GM18505 (cell line): ENCODE measurements at regions not wholly inside any gene's neighbourhood (a gene's known extent, or its start where the extent isn't known, plus 50 kb on each side); places are given as distances from the start of the nearest gene placed in this dataset.

Experiments
- ATAC-seq: cut with Tn5 transposase; IDR thresholded peaks from one replicate; pipeline ENCODE4 v1.9.1; 2021; ENCODE audit not compliant: unreplicated experiment
- POLR2A ChIP-seq: IDR thresholded peaks from 4 replicates; pipeline ENCODE4 v1.6.1; 2011; ENCODE audit warnings: borderline replicate concordance; ENCODE audit not compliant: insufficient read depth, insufficient read length; ENCODE audit errors: extremely low read depth

- no peak for ATAC-seq
Observed at GRCh38 chr12:90075685-90076084, 367.0 kb upstream of the ATP2B1 start.

GRCh38 chr12:90074086-90074485 lies 365.4 kb upstream of the ATP2B1 start:
- ATAC-seq, result no peak
- TF ChIP-seq POLR2A, result no peak

More at GRCh38 chr12:90075685-90076084, 367.0 kb upstream of the ATP2B1 start:
- TF ChIP-seq POLR2A, result no peak

GRCh38 chr12:90071996-90072395 lies 363.4 kb upstream of the ATP2B1 start:
- no peak for TF ChIP-seq POLR2A
- ATAC-seq, result no peak

- ATAC-seq, result no peak
- no peak for TF ChIP-seq POLR2A
Observed at GRCh38 chr12:90069711-90070110, 361.1 kb upstream of the ATP2B1 start.

- ATAC-seq, result no peak
- no peak for TF ChIP-seq POLR2A
Observed at GRCh38 chr12:90067791-90068190, 359.2 kb upstream of the ATP2B1 start.

- ATAC-seq, result no peak
- TF ChIP-seq POLR2A, result no peak
Observed at GRCh38 chr12:90064852-90065801, 356.5 kb upstream of the ATP2B1 start.

GRCh38 chr12:90062799-90063198 lies 354.2 kb upstream of the ATP2B1 start:
- no peak for ATAC-seq
- TF ChIP-seq POLR2A, result no peak

GRCh38 chr12:90061809-90062208 lies 353.2 kb upstream of the ATP2B1 start:
- TF ChIP-seq POLR2A, result no peak
- ATAC-seq, result no peak

- no peak for TF ChIP-seq POLR2A
- ATAC-seq, result no peak
Observed at GRCh38 chr12:90060031-90060430, 351.4 kb upstream of the ATP2B1 start.

GRCh38 chr12:90058704-90059103 lies 350.1 kb upstream of the ATP2B1 start:
- ATAC-seq, result no peak
- TF ChIP-seq POLR2A, result no peak

GRCh38 chr12:90055071-90055470 lies 346.4 kb upstream of the ATP2B1 start:
- ATAC-seq, result no peak

GRCh38 chr12:90048918-90049317 lies 340.3 kb upstream of the ATP2B1 start:
- ATAC-seq, result no peak
- TF ChIP-seq POLR2A, result no peak

More at GRCh38 chr12:90055071-90055470, 346.4 kb upstream of the ATP2B1 start:
- no peak for TF ChIP-seq POLR2A

- ATAC-seq, result no peak
- TF ChIP-seq POLR2A, result no peak
Observed at GRCh38 chr12:90045559-90045958, 336.9 kb upstream of the ATP2B1 start.

GRCh38 chr12:90044069-90044468 lies 335.4 kb upstream of the ATP2B1 start:
- no peak for ATAC-seq

More at GRCh38 chr12:90044069-90044468, 335.4 kb upstream of the ATP2B1 start:
- TF ChIP-seq POLR2A, result no peak
